Stomach (tissue), 4 donors: ENCODE measurements at regions not wholly inside any gene's neighbourhood (a gene's known extent, or its start where the extent isn't known, plus 50 kb on each side); places are given as distances from the start of the nearest gene placed in this dataset.

Experiments used
- EP300 ChIP-seq: sonication (generic); formaldehyde crosslinking; IDR thresholded peaks from one replicate; pipeline ENCODE4 v1.6.1; 2017; ENCODE audit warnings: antibody characterized with exemption
- POLR2A ChIP-seq, 4 donors: fragments of 450-650 bp; IDR thresholded peaks; one replicate each; pipeline ENCODE4 v1.6.1; 2016; ENCODE audit warnings: antibody characterized with exemption in 4 of 4, control low read depth in 2 of 4, mild to moderate bottlenecking in 1 of 4, moderate library complexity in 1 of 4
- POLR2AphosphoS5 ChIP-seq, 3 donors: sonication (generic); formaldehyde crosslinking; IDR thresholded peaks; one replicate each; pipeline ENCODE4 v1.6.1; 2016; ENCODE audit warnings: antibody characterized with exemption in 3 of 3
- TF ChIP-seq, protein P1 (sequence below), 7 experiments: fragments of 450-650 bp in 4 of 7; fragments of 200-600 bp in 3 of 7; sonication (generic) in 3 of 7; IDR thresholded peaks; one replicate each; pipeline ENCODE4 v1.5.1; 2016 to 2019; ENCODE audit warnings: antibody characterized with exemption in 7 of 7, control low read depth in 2 of 7, mild to moderate bottlenecking in 1 of 7

DNA sequence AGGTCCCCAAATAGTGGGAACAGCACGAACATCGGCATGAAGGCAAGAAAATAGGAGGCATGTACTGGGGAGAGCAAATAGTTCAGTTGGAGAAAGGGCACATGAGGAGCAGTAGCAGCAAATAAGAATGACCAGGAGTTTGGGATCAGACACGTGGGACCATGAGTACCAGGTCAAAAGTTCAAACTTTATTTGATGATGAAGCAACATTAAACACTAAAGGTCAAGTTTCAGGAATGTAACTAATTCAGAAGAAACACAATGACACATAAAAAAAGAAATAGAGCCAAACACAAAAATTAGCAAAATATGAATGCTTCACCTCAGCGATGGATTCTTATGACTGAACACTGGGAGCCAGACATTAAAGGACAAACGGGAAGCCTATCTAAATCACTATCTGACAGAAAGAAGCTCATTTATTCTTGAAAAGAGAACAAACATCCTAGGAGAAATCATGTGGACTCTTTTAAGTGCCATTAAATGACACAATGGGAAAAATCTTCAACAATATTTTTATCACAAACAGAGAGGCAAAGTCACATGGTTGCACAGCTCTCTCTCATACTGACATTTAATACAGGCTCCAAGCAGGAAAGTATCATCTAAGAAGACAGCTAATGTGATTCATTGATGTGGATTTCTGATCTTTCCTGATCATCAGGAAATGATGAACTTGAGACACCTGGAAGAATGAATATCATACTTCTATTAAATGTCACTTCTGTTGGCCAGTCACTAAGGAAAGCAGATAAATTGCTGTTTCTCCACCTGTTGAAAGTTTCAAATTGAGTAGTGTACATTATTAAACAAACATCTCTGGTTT lies 216.9 kb upstream of the THBS1 start:
- TF ChIP-seq POLR2A (IDR thresholded peaks at IDR 0.05) (no peak), EP300 (no peak), POLR2AphosphoS5 (IDR thresholded peaks at IDR 0.05) (no peak)
- TF ChIP-seq, protein P1, sequence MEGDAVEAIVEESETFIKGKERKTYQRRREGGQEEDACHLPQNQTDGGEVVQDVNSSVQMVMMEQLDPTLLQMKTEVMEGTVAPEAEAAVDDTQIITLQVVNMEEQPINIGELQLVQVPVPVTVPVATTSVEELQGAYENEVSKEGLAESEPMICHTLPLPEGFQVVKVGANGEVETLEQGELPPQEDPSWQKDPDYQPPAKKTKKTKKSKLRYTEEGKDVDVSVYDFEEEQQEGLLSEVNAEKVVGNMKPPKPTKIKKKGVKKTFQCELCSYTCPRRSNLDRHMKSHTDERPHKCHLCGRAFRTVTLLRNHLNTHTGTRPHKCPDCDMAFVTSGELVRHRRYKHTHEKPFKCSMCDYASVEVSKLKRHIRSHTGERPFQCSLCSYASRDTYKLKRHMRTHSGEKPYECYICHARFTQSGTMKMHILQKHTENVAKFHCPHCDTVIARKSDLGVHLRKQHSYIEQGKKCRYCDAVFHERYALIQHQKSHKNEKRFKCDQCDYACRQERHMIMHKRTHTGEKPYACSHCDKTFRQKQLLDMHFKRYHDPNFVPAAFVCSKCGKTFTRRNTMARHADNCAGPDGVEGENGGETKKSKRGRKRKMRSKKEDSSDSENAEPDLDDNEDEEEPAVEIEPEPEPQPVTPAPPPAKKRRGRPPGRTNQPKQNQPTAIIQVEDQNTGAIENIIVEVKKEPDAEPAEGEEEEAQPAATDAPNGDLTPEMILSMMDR (IDR thresholded peaks at IDR 0.05) = no peak
